Stimulated activated CD4-positive, alpha-beta T cell treated with anti-CD3 and anti-CD28 coated beads, Interleukin-1b, Interleukin-23, amount 100 ng/mL, for 4 hours (primary cell): ENCODE measurements at regions not wholly inside any gene's neighbourhood (a gene's known extent, or its start where the extent isn't known, plus 50 kb on each side); places are given as distances from the start of the nearest gene placed in this dataset.

Experiments used
- DNase-seq, 2 donors: peaks; one replicate each; pipeline ENCODE4 v3.0.0-alpha.2; 2020; ENCODE audit warnings: low read depth in 2 of 2

DNA sequence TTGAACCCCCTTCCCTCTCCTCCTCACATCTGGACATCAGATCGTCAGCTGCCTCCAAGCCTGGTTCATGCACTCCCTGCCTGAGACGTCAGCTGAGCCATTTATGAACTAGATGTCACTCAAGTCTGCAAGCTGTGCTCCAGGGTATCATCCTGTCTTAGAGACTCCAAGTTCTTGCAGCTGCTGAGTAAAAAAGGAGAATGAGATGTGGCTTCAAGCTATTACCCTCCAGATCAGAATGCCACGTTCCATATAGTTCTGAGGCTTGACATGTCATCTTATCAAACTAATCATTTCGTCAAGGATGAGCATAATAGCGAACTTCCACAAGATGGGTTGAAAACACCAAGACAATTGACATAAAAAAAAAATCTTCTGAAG lies 766.3 kb downstream of the TBL1XR1 start:
- DNase-seq: no peak

DNA sequence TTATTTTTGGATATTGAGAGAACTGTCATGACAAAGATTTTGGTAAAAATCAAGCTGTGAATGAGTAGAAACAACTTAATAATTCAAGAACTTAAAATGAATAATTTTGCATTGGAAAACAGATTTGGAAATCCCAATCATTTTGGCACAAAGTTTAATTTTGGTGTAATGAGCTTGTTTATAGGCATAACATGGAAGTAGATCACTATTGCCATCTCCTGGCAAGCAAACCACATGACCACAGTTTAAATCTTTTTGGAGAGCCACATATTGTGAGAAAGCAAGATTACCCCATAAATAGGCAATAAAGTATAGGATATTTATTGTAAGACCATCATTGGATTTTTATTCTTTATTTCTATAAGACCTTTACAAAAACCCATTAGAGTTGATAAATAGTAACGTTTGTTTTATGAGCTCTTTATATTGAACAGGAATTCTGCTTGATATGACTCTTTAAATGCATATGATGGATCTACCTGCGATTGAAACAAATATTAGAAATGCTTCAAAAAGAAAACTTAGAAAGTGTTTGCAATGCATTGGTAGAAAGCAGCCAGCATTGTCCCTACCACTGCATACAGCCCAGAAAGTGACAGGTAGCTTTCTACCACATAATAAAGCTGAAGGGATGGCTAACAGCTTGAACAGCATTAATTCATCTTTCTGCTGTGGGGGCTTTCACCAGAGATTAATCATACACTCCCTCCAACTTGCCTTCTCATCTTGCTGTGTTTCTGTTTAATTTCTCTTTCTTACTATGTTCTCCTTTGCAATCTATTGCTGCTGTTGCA lies 766.8 kb downstream of the TBL1XR1 start:
- no peak for DNase-seq

DNA sequence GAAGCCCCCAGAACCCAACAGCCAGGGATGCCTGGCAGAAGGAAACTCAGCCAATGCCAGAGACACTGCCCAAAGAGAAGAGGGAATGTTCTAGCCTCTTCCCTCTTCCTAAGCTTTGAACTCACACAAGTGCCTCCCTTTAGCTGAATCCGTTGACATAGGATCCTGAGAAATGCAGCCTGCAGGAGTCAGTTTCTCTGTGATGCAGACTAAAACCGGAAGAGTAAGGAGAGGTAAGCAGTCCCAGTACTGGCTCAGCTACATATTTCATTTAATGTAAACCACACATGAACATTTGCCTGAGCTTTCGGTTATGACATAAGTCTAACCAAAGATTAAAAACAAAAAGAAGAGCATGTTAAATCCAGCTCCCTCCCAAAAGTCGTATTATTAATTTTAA lies 768.7 kb downstream of the TBL1XR1 start:
- no peak for DNase-seq

DNA sequence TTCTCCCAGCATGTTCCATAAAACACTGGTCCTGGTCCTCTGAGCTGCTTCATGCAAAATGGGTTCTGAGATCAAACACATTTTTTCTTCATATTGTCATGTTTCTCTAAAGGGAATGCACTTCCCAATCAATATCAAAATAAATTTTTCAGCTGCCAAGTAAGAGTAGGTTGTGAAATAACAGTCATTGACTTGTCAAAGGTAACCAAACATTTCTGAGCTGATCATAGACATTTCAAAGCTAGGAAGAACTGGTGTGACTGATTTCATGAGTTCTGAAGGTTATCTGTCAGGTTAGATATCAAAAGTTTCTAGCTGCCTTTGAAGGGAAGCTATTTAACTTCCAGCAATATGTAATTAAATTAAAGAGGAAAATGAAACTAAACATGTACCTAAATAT lies 770.9 kb downstream of the TBL1XR1 start:
- no peak for DNase-seq

DNA sequence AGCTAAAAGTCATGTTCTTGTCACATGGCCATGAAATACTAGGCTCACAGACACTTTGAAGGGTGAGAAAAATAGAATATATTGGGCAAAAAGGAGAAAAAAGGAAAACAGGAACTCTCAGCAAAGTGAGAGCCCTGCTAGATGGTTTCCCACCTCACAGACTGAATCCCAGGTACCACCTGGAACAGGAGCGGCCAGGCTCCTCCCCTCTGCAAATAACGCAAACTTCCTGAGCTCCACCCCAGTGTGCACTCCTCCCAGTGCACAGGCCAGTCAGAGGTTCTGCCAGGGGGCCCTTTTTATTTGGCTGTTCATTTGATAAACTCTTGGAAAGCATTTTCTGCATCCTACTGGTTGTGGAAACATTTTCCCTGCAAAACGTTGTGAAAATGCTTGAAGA lies 780.4 kb downstream of the TBL1XR1 start:
- no peak for DNase-seq

DNA sequence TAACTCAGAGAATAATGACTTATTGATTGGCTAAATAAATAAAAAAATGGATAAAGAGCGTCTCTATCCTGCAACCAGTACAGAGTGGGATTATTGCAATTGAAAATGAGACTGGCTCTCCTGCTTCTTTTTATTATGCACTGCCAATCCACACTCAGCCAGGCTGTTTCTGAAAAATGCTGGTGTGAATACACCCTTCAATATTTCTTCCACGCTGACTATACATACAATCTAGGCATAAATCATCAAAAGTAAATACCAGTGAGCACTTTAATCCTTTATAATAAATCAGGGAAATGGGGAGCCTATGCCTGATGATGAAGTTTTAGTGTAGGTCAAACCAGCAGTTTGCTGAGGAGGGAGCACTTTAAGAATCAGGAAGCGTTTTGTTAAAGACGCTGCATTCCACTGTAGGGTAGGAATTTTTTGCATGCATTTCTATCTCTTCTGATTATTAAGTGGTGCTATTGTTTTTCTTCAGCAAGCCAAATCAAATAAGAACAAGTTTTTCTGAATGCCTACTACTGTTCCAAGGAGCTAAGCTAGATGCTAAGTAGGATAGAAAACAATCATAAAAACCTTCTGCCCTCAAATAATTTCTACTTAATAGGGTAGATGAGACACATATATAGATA lies 781.5 kb downstream of the TBL1XR1 start:
- no peak for DNase-seq

DNA sequence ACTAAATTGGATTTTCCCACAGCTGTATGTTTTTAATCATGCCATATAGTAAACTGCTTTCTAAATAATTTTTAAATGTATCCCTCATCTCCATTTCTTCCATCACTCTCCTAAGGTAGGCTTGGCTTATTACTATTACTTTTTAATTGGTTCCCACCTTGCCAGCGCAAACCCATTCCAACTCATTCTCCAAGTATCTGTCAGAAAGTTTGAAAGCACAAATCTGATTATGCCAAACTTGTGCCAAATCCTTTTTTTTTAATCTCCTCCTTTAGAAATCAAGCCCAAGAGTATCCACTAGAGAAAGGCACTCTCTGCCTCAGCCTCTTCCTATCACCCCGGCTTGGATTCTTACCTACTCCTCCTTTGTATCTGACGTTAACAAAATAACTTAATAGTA lies 784.5 kb downstream of the TBL1XR1 start:
- no peak for DNase-seq

DNA sequence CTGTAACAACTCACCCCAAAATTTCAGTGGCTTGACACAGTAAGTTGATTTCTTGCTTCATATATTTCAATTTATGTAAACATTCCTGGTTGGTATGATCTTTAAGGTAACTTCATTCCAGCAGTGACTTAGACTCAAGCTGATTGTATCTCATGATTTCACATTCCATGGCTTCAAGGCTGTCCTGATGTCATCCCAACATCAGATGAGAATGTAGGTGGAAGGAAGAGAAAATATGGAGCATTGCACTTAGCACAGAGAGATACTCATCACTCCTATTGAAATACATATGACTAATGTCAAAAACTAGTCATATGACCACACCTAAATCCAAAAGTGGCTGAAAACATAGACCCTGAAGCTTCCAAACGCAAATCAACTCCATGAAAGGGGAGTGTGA lies 793.8 kb downstream of the TBL1XR1 start:
- no peak for DNase-seq

DNA sequence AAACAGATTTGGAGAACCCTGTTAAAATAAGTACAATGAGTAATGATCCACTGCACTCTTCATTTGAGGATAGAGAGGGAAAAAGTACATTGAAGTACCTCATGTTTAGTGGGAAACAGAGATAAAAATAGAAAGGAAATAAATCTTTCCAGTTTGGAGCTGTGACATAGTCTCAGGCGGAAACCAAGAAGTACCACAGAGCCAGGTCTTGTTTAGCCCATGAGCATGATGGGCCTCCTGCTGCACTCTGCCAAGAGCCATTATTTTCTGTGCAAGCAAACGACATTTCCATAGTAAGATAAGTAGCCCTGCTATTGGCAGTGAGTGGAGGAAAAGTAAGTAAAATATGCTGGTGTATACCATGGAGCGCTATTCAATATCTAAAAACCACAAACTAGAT lies 796.1 kb downstream of the TBL1XR1 start:
- DNase-seq: no peak

DNA sequence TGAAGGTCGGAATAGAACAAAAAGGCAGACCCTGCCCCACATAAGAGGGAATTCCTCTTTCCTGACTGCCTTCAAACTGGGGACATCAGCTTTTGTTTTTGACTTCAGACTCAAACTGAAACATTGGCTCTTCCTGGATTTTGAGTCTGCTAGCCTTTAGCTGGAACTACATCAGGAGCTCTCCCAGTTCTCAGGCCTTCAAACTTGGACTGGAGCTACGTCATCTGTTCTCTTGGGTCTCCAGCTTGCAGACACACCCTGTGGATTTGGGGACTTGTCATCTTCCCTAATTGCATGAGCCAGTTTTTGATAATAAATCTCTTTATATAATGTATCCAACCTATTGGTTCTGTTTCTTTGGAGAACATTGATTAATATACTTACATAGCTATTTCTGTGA lies 798.1 kb downstream of the TBL1XR1 start:
- no peak for DNase-seq

DNA sequence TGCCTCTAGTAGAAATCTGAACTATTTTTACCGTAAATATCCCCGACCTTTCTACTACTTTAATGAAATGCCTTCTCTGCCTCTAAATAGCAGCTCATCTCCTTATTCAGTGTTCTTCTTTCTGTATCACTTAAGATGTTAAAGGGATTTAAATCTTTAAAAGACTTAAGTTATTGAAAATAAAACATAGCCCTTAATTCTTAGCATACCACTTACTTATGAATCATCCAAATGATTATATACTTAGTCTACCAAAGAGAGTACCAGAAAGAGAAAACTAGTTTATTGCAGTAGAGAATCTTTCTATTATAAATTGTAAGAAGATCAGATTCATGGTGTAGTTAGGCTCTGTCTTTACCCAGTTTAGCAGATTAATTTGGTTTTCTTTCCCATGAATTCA lies 802.0 kb downstream of the TBL1XR1 start:
- no peak for DNase-seq

DNA sequence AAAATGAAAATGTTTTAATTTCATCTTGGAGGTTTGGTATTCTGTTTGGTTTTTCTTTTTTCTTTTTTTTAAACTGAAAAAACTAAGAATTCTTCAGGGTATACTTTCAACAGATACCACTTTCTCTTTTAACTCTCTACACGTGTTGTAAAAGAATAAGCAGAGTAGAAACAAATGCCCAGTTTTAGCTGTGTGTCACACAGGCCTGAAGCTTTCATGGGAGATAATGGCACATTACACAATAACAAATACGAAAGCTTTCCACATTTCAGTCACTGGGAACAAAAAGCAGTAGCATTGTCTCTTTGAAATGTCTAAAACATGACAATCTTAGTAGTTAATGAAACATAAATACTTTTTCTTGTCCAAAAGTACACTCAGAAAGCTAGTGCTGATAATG lies 818.5 kb downstream of the TBL1XR1 start:
- DNase-seq: no peak

DNA sequence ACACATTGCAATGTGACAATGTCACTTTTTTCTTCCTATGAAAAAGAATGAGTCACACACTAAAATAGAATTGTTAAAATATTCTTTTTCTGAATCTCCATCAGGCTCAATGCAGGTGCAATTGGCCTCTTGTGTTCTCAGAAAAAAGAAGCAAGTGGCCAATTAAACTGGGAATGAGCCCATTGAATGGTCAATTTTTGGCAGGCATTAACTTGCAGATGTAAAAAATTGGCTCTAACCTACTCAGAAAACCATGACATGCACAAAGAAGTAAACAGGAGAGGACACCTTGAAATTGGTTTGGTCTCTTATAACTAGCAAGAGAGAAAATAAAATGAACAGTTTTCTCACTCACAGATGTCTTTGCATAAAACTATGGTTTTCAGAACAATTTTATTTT lies 820.8 kb downstream of the TBL1XR1 start:
- no peak for DNase-seq

DNA sequence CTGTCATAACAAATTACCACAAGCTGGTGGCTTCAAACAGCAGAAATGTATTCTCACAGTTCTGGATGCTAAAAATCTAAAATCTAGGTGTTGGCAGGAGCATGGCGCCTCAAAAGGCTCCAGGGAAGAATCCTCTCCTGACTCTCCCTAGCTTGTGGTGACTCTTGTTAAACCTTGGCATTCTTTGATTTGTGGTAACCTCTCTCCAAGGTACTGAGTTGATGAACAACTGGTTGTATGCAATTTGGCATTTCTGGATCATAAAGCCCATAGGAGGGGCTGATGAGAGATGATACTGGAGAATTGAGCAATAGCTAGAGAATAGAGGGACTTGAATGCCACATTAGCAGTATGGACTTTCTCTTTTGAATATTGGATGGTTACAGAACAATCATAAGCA lies 821.8 kb downstream of the TBL1XR1 start:
- DNase-seq: no peak

DNA sequence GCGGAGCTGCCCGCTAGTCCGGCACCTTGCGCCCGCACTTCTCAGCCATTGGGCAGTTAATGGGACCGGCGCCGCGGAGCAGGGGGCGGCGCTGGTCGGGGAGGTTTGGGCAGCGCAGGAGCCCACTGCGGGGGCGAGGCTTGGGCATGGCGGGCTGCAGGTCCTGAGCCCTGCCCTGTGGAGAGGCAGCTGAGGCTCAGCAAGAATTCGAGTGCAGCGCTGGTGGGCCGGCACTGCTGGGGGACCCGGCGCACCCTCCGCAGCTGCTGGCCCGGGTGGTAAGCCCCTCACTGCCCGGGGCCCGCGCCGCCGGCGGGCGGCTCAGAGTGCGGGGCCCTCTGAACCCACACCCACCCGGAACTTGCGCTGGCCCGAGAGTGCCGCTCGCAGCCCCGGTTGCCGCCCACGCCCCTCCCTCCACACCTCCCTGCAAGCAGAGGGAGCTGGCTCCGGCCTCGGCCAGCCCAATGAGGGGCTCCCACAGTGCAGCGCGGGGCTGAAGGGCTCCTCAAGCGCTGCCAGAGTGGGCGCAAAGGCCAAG lies 835.0 kb downstream of the TBL1XR1 start:
- no peak for DNase-seq

DNA sequence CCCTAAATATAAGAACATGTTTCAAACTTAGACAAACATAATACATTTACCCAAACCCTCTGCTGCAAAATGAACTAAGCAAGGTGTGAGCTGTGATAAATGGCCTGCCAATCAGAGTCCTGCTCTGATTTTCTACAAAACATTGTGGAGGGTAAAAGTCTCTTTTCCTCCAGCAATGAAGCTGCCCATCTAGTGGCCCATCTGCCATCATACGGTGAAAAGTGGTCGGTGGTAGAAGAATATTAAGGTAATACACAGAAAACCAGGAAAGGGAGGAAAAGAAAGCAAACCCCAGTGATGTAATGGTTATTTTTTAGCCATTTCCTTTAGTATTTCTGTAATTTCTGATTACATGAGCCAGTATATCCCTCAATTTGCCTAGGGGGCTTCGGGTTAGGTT lies 838.1 kb downstream of the TBL1XR1 start:
- no peak for DNase-seq

DNA sequence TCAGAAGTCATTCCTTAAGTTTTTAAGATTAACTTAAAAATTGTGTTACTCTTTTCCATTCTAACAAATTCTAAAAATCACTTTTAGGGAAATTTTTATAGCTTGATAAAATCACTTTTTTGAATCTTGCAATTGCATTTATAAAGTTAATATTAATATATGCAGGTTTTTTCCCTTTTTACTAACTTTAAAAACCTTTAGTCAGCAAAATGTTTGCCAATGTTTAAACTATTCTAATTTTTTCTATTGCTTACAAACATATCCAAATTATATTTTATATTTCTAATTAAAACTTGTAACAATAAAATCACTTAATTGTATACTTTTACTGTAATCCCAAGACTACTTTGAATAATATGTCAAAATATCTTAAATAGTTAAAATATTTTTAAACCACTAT lies 839.4 kb downstream of the TBL1XR1 start:
- no peak for DNase-seq

DNA sequence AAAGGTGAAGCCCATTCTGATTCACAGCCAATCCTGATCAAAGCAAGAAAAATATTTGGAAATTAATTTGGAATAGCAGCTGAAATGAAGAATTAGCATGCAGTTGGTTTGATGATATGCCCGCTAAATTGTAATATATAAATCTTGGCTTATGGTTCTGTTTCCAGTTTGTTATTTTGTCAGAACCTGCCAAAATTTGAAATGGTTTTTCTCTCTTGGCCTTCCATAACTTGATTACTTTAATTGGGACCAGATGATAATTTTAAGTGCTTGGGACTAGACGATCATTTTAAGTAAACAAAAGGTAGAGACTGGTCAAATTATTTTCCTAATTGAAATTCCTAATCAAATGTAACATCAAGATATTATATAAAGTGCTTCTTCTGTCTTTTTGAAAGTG lies 842.4 kb downstream of the TBL1XR1 start:
- no peak for DNase-seq

DNA sequence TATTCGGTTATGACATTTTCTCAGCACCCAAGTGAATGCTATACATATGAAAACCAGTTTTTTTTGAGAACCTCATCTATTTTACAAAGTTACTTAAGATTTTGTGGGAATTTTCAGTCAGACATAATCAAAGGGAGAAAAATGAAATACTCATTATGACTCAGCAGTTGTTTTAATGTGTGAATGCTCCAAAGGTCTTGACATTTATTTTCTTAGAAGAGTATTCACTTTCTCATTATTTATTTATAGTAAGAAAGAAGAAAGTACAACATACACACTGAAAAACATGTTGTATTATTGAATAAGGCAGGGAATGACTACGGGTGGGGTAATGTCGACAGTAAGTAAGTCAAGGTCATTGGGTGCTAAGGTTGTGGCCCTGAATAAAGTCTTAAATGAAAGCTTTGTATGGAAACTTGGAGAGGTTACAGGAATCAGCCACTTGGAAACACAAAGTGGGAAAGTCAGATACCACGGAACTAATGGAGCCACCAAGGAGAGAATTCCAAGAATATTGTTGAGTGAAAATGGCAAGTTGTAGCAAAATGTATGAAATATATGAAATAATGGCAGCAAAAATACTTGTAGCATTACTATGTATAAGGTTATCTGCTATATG lies 844.5 kb downstream of the TBL1XR1 start:
- no peak for DNase-seq

DNA sequence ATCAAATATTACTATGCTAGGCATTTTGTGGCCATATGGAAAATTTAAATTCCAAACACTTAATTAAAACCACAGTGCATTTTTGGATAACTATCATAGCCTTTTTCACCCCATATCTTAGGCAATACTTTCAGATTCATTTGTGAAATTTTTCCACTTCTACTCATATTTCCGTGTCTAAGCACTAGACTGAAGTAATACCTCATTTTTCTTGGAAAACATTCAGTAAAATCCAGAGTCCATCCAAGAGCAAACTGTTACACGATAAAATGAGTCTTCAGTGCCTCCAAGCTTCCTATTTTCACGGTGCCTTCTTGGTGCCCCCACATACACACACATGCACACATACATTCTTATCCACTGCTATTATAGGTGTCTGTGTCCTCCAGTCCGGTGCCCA lies 845.9 kb downstream of the TBL1XR1 start:
- no peak for DNase-seq

DNA sequence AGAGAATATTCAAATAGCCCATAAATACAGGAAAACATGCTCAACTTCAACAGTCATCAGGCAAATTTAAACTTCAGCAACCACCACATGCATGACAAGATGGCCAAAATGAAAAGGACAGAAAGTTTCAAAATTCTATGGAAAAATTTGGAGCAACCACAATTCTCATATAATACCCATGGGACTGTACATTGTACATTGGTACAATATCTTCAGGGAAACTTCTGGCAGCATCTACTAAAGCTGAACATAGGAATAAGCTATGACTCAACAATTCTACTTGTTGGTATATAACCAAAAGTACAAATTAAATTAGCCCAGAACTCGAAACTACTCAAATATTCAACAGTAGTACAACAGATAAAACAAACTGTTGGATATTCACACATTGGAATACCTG lies 847.6 kb downstream of the TBL1XR1 start:
- DNase-seq: no peak

DNA sequence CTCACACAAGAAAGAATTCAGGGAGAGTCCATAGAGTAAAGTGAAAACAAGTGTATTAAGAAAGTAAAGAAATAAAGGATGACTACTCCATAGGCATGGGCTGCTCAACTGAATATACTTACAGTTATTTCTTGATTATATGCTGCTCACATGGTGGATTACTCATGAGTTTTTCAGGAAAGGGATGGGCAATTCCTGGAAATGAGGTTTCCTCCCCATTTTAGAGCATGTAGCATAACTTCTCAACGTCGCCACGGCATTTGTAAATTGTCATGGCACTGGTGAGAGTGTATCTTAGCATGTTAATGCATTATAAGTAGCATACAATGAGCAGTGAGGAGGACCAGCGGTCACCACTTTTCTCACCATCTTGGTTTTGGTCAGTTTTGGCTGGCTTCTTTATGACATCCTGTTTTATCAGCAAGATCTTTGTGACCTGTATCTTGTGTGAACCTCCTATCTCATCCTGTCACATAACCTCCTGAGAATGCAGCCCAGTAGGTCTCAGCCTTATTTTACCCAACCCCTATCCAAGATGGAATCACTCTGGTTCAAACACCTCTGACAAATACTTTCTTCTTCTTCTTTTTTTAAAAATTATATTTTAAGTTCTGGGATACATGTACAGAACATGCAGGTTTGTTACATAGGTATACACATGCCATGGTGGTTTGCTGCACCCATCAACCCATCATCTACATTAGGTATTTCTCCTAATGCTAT lies 849.7 kb downstream of the TBL1XR1 start:
- DNase-seq: no peak
